Loucy (cell line): ENCODE measurements at regions not wholly inside any gene's neighbourhood (a gene's known extent, or its start where the extent isn't known, plus 50 kb on each side); places are given as distances from the start of the nearest gene placed in this dataset.

ENCODE experiments used
- H2AFZ ChIP-seq: fragments of 200-600 bp; sonication (generic); 2 replicates; pipeline ENCODE4 v1.6.0; 2016; ENCODE audit warnings: antibody characterized with exemption, mild to moderate bottlenecking, low read length, moderate library complexity
- H3F3A ChIP-seq: fragments of 200-600 bp; 2 replicates; pipeline ENCODE4 v1.6.0; 2016; ENCODE audit warnings: antibody characterized with exemption, low read depth, mild to moderate bottlenecking
- H3K27me3 ChIP-seq: fragments of 200-600 bp; sonication (generic); 2 replicates; pipeline ENCODE4 v1.6.1; 2014; ENCODE audit warnings: low read length, mild to moderate bottlenecking; ENCODE audit not compliant: insufficient read depth, poor library complexity, severe bottlenecking
- H3K36me3 ChIP-seq: fragments of 200-600 bp; sonication (generic); 2 replicates; pipeline ENCODE4 v1.6.1; 2016; ENCODE audit warnings: low read length; ENCODE audit not compliant: insufficient read depth
- H3K4me1 ChIP-seq: fragments of 200-600 bp; sonication (generic); 2 replicates; pipeline ENCODE4 v1.5.1; 2014; ENCODE audit warnings: low read length, mild to moderate bottlenecking; ENCODE audit not compliant: insufficient read depth, poor library complexity, severe bottlenecking
- H3K4me2 ChIP-seq: fragments of 200-600 bp; sonication (generic); 2 replicates; pipeline ENCODE4 v1.6.0; 2014; ENCODE audit warnings: antibody characterized with exemption, low read length, low read depth, mild to moderate bottlenecking; ENCODE audit not compliant: poor library complexity, severe bottlenecking
- H3K4me3 ChIP-seq: fragments of 200-600 bp; sonication (generic); 2 replicates; pipeline ENCODE4 v1.5.1; 2014; ENCODE audit warnings: low read length, mild to moderate bottlenecking, mixed read lengths; ENCODE audit not compliant: poor library complexity, severe bottlenecking
- H3K79me2 ChIP-seq: fragments of 200-600 bp; sonication (generic); 2 replicates; pipeline ENCODE4 v1.6.1; 2014; ENCODE audit warnings: low read length; ENCODE audit not compliant: insufficient read depth
- H3K9ac ChIP-seq: fragments of 200-600 bp; sonication (generic); 2 replicates; pipeline ENCODE4 v1.6.0; 2014; ENCODE audit warnings: mild to moderate bottlenecking, low read depth, low read length, moderate library complexity; ENCODE audit not compliant: poor library complexity, severe bottlenecking
- H3K9me2 ChIP-seq: fragments of 200-600 bp; sonication (generic); replicated peaks from 2 replicates; pipeline ENCODE4 v1.6.1; 2016; ENCODE audit warnings: low read depth, low read length, mixed read lengths
- H3K9me3 ChIP-seq: fragments of 200-600 bp; sonication (generic); 2 replicates; pipeline ENCODE4 v1.6.1; 2014; ENCODE audit warnings: mild to moderate bottlenecking, antibody characterized with exemption, low read length, low read depth; ENCODE audit not compliant: insufficient read depth
- H4K20me1 ChIP-seq: fragments of 200-600 bp; sonication (generic); 2 replicates; pipeline ENCODE4 v1.6.0; 2014; ENCODE audit warnings: antibody characterized with exemption, low read length, mild to moderate bottlenecking; ENCODE audit not compliant: insufficient read depth, poor library complexity, severe bottlenecking
- CTCF ChIP-seq: fragments of 200-600 bp; sonication (generic); conservative IDR thresholded peaks from 2 replicates; pipeline ENCODE4 v1.5.1; 2014; ENCODE audit warnings: mild to moderate bottlenecking, antibody characterized with exemption, low read length
- EZH2phosphoT487 ChIP-seq: fragments of 200-600 bp; IDR thresholded peaks from 2 replicates; pipeline ENCODE4 v1.6.1; 2018; ENCODE audit warnings: antibody characterized with exemption, mild to moderate bottlenecking, moderate library complexity, borderline replicate concordance

DNA sequence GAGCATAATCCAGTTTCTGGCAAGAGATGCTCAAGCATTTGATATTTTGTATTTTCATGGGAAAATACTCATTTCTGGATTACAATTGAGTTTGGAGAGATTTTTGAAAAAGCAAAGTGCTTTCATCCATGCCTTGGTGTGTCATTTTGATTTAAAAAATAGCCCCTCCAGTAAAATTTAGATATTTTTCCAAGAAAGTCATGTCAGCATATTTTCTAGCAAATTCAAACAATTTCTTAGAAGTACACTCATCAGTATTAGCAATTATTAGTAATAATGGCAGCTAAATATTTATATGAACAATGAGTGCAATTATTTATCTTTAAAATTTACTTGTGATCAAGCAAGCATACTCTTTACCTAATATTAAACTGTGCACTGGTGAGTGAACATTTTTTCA is 102.2 kb upstream of the TMEM161B start:
- no peaks in the 10 kb centered on the region for H3K27me3 ChIP-seq
- no peaks in the 10 kb centered on the region for H3F3A ChIP-seq
- no peak overlapping the region for H2AFZ ChIP-seq
- no peaks in the 10 kb centered on the region for H3K79me2 ChIP-seq
- H3K4me2 ChIP-seq: no peak overlapping the region
- no peak overlapping the region for H3K4me3 ChIP-seq
- H3K36me3 ChIP-seq: no peaks in the 10 kb centered on the region; the same call in 1 of the 2 replicates
- H4K20me1 ChIP-seq: no peaks in the 10 kb centered on the region
- no peaks in the 10 kb centered on the region for H3K9me2 ChIP-seq
- H3K4me1 ChIP-seq: peaks cover 25% of the 10 kb centered on the region
- H3K9ac ChIP-seq: no peak overlapping the region
- TF ChIP-seq CTCF (no peak), EZH2phosphoT487 (no peak)
- peaks cover 26% of the 10 kb centered on the region for H3K9me3 ChIP-seq

- no peaks in the 10 kb centered on the region for H4K20me1 ChIP-seq
- H3K79me2 ChIP-seq: no peaks in the 10 kb centered on the region
- H3K27me3 ChIP-seq: no peaks in the 10 kb centered on the region
- H3K4me1 ChIP-seq: peaks cover 21% of the 10 kb centered on the region
- no peak for TF ChIP-seq CTCF
- TF ChIP-seq EZH2phosphoT487: no peak
- H3K9ac ChIP-seq: no peak overlapping the region
- H3K36me3 ChIP-seq: no peaks in the 10 kb centered on the region
- no peaks in the 10 kb centered on the region for H3K9me2 ChIP-seq
- no peak overlapping the region for H3K4me2 ChIP-seq
- 0 out of 2 replicates have a peak, but pooled peaks cover under 1% of the 10 kb centered on the region for H3K9me3 ChIP-seq
- no peak overlapping the region for H3K4me3 ChIP-seq
- no peak overlapping the region for H2AFZ ChIP-seq
- no peaks in the 10 kb centered on the region for H3F3A ChIP-seq
These were observed 99.6 kb upstream of the TMEM161B start for GRCh38 chr5:88368201-88368600.

DNA sequence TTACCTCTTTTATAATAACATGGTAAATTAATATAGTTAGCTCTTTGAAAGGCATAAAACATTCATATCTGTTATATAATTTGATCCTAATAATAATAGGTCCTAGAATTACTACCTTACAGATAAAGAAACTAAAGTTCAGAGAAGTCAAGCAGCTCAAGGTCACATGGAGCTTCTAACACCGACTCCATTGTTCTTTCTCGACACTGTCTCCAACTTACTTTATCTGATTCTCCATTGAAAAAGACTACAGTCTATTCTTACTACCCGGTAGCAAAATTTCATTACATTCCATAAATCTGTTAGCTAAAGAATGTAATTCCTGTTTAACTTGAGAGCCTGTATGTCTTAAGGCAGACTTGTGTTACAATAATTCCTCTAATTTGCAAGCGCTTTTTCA is 96.3 kb upstream of the TMEM161B start:
- Histone ChIP-seq H3K9me3 (no peaks in the 10 kb centered on the region), H3K79me2 (no peaks in the 10 kb centered on the region), H4K20me1 (no peaks in the 10 kb centered on the region), H3K9me2 (no peaks in the 10 kb centered on the region), H3K36me3 (no peaks in the 10 kb centered on the region), H3K9ac (no peak overlapping the region), H3K27me3 (no peaks in the 10 kb centered on the region), H2AFZ (no peak overlapping the region), H3K4me1 (peaks cover 7% of the 10 kb centered on the region), H3K4me3 (no peak overlapping the region), H3F3A (no peaks in the 10 kb centered on the region), H3K4me2 (no peak overlapping the region)
- no peak for TF ChIP-seq CTCF
- no peak for TF ChIP-seq EZH2phosphoT487
